Muscle layer of colon (tissue), 2 donors: ENCODE measurements at regions not wholly inside any gene's neighbourhood (a gene's known extent, or its start where the extent isn't known, plus 50 kb on each side); places are given as distances from the start of the nearest gene placed in this dataset.

Experiments
- H3K27ac ChIP-seq: one replicate; pipeline ENCODE4 v1.7.0; 2013; ENCODE audit warnings: low read depth, mild to moderate bottlenecking, low read length, moderate library complexity
- H3K27me3 ChIP-seq, 2 donors: one replicate each; pipeline ENCODE4 v1.7.0; 2013; ENCODE audit warnings: low read length in 2 of 2, mild to moderate bottlenecking in 2 of 2; ENCODE audit not compliant: insufficient read depth in 2 of 2, control insufficient read depth in 1 of 2
- H3K36me3 ChIP-seq: one replicate; pipeline ENCODE4 v1.7.0; 2013; ENCODE audit warnings: mild to moderate bottlenecking, low read length; ENCODE audit not compliant: insufficient read depth
- H3K4me1 ChIP-seq: one replicate; pipeline ENCODE4 v1.7.0; 2013; ENCODE audit warnings: mild to moderate bottlenecking, low read length; ENCODE audit not compliant: insufficient read depth
- H3K4me3 ChIP-seq, 2 donors: one replicate each; pipeline ENCODE4 v1.7.0; 2013; ENCODE audit warnings: low read length in 2 of 2, low read depth in 1 of 2, mild to moderate bottlenecking in 1 of 2, moderate library complexity in 1 of 2
- H3K9ac ChIP-seq: one replicate; pipeline ENCODE4 v1.7.0; 2013; ENCODE audit warnings: low read length
- H3K9me3 ChIP-seq: one replicate; pipeline ENCODE4 v1.7.0; 2013; ENCODE audit warnings: mild to moderate bottlenecking, low read length
- donor health status: abdominal sarcoma.
- donor health status: Adenocarcinoma of cecum.

DNA sequence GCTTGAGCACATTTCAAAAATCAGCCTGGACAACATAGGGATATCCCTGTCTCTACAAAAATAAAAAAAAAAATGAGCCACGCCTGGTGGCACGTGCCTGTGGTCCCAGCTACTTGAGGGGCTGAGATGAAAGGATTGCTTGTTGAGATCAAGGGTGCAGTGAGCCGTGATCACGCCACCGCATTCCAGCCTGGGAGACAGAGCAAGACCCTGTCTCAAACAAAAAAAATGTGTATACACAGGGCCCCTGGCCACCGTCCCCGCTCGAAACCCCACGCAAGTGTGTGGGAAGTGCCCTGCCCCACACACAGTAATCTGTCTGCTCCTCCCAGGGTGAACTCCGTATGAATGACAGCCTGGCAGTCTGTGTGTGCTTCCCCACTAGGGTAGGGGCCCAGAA, 93.0 kb upstream of the RPL38 start:
- Histone ChIP-seq H3K9ac (no peak overlapping the region), H3K27ac (no peak overlapping the region), H3K9me3 (no peaks in the 10 kb centered on the region), H3K4me3 (no peak overlapping the region), H3K4me1 (no peaks in the 10 kb centered on the region), H3K36me3 (no peaks in the 10 kb centered on the region), H3K27me3 (peaks cover 0 to 12% of the 10 kb centered on the region in 2 donors)

GRCh38 chr17:74113326-74113725, 90.2 kb upstream of the RPL38 start:
- Histone ChIP-seq H3K9me3 (no peaks in the 10 kb centered on the region), H3K9ac (no peak overlapping the region), H3K36me3 (no peaks in the 10 kb centered on the region), H3K27me3 (peaks cover 0 to 12% of the 10 kb centered on the region in 2 donors), H3K27ac (no peak overlapping the region), H3K4me3 (no peak overlapping the region), H3K4me1 (no peaks in the 10 kb centered on the region)

DNA sequence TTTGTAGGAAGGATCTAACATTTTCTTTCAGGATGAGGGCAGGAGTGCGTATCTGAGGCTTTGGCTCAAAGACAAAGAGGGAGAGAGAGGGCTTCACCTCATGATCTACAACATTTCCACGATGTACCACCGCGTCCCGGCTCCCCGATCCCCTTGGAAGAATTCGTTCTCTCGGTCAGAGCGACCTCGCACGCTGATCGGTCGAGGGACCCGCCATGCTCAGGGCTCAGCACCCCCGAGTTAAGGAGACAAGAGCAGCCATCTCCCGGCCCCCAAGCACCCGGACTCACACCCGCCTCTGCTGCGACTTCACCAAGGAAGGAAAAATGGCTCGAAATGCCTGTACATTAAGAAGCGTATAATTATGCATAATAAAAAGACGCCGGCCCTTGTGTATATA, 89.5 kb upstream of the RPL38 start:
- Histone ChIP-seq H3K4me1 (no peaks in the 10 kb centered on the region), H3K9ac (no peak overlapping the region), H3K27ac (no peak overlapping the region), H3K4me3 (no peak overlapping the region), H3K27me3 (peaks cover 0 to 12% of the 10 kb centered on the region in 2 donors), H3K36me3 (no peaks in the 10 kb centered on the region), H3K9me3 (no peaks in the 10 kb centered on the region)

DNA sequence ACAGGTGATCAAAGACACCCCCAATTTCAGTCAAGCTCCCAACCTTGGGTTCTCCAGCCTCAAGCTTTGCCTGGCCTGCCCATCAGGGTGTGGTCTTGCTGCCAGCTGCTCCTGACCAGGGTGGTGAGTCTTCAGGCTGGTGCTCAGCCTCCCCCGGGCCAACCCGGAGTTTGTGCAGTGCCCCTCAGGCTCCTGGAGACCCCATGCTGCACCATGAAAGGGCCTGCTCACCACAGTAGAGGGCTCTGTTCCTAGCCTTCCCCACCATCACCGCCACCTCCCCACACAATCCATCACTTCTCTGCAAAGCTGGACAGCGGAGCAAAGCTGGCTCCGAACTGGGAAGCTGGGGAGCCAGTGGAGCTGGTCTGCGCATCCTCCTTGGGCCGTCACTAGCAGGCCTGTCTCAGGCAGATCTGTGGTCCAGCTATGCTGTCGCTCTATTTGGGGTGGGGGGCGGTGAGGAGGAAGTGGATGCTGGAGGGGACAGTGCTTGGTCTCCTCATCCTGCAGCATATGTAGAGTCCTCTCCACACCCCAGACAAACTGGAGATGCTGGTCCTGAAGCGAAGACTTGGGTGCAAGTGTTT, 88.5 kb upstream of the RPL38 start:
- no peak overlapping the region for H3K27ac ChIP-seq
- H3K27me3 ChIP-seq = peaks cover 0 to 12% of the 10 kb centered on the region in 2 donors
- no peaks in the 10 kb centered on the region for H3K4me1 ChIP-seq

DNA sequence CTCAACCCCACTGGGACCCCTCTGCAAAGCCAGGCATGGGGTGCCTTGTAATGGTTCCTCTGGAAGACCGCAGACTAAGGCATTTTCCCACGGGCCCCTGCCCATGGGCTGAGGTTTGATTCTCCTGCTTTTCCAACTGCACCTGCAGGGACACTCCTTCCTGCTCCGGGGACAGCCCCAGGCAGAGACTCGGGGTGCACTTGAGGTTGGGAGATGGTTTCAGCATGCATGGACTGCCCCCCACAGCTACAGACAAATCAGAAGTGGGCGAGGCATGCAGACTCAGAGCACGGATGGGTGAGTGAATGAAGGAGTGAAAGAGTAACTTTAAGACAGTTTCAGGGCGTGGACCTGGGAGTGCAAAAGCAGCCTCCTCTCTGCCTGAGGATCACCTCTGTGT, 87.9 kb upstream of the RPL38 start:
- Histone ChIP-seq H3K36me3 (no peaks in the 10 kb centered on the region), H3K9ac (no peak overlapping the region), H3K27ac (no peak overlapping the region), H3K4me3 (no peak overlapping the region), H3K9me3 (no peaks in the 10 kb centered on the region), H3K27me3 (peaks cover 0 to 12% of the 10 kb centered on the region in 2 donors), H3K4me1 (no peaks in the 10 kb centered on the region)

More for the DNA sequence above, 88.5 kb upstream of the RPL38 start:
- no peaks in the 10 kb centered on the region for H3K9me3 ChIP-seq
- no peak overlapping the region for H3K9ac ChIP-seq
- H3K4me3 ChIP-seq = no peak overlapping the region
- no peaks in the 10 kb centered on the region for H3K36me3 ChIP-seq

DNA sequence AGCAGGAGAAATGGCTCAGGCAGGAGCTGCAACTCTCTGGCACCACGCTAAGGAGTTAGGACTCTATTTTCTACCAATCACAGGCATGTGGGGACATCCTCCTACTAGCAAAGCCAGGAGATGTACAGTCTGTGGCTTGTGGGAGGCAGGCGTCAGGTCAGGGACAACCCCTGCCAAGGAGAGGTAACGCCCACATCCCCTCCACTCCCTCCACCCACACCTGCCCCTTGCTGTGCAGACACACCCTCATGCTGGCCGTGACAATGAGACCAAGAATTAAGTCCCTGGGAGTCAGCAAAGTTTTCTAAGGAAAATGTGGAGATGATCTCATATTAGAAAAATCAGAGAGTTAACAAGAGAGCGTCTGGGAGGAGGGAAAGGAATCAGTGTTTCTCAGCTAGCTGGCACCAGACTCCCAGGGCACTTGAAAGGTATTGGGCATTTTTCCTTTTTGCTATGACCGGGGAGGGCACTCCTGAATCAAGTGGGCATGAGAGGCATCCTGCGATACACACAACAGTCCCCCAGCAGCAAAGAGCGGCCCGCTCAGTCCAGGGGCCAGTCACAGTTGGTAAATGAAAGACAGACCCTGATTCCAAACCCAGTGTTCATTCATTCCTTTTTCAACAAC, 87.3 kb upstream of the RPL38 start:
- H3K9me3 ChIP-seq = no peaks in the 10 kb centered on the region
- no peak overlapping the region for H3K9ac ChIP-seq
- H3K27ac ChIP-seq = no peak overlapping the region
- no peak overlapping the region for H3K4me3 ChIP-seq
- H3K4me1 ChIP-seq = no peaks in the 10 kb centered on the region
- peaks cover 0 to 12% of the 10 kb centered on the region in 2 donors for H3K27me3 ChIP-seq
- no peaks in the 10 kb centered on the region for H3K36me3 ChIP-seq

GRCh38 chr17:74117087-74117698, 86.3 kb upstream of the RPL38 start:
- no peak overlapping the region for H3K9ac ChIP-seq
- no peak overlapping the region for H3K27ac ChIP-seq
- no peaks in the 10 kb centered on the region for H3K4me1 ChIP-seq
- no peaks in the 10 kb centered on the region for H3K36me3 ChIP-seq
- peaks cover 0 to 11% of the 10 kb centered on the region in 2 donors for H3K27me3 ChIP-seq
- no peaks in the 10 kb centered on the region for H3K9me3 ChIP-seq
- no peak overlapping the region for H3K4me3 ChIP-seq

GRCh38 chr17:74117999-74118421, 85.5 kb upstream of the RPL38 start:
- H3K4me3 ChIP-seq = no peak overlapping the region
- no peak overlapping the region for H3K27ac ChIP-seq
- H3K4me1 ChIP-seq = no peaks in the 10 kb centered on the region
- H3K36me3 ChIP-seq = no peaks in the 10 kb centered on the region
- H3K27me3 ChIP-seq = peaks cover 0 to 9% of the 10 kb centered on the region in 2 donors
- H3K9me3 ChIP-seq = no peaks in the 10 kb centered on the region
- H3K9ac ChIP-seq = no peak overlapping the region

GRCh38 chr17:74118504-74118903, 85.0 kb upstream of the RPL38 start:
- no peak overlapping the region for H3K27ac ChIP-seq
- no peak overlapping the region for H3K9ac ChIP-seq
- peaks cover 0 to 8% of the 10 kb centered on the region in 2 donors for H3K27me3 ChIP-seq
- no peaks in the 10 kb centered on the region for H3K4me1 ChIP-seq
- H3K9me3 ChIP-seq = no peaks in the 10 kb centered on the region
- H3K36me3 ChIP-seq = no peaks in the 10 kb centered on the region
- no peak overlapping the region for H3K4me3 ChIP-seq

DNA sequence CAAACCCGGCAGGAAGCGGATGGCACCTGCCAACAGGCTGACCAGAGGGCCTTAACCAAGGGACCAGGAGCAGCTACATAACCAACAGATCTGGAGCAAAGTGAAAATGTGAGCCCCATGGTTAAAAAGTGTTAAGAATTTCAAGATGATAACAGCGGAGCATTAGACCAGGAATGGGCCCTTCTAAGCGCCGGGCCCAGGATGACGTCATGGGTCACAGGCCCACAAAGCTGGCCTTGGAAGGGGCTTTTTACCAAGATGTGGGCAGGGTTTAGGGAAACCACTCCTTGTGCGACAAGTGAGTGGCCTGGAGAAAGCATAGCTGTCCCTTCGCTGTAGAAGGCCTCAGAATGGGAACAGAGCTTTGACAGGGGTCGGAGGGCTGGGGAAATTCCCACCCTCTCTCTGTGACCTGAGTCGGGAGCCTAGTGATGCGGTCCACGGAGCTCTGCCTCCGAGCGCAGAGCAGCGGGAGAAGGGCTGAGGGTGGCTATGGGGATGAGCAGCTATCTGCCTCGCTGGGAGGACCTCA, 84.4 kb upstream of the RPL38 start:
- H3K9ac ChIP-seq = no peak overlapping the region
- no peak overlapping the region for H3K27ac ChIP-seq
- no peaks in the 10 kb centered on the region for H3K9me3 ChIP-seq
- no peaks in the 10 kb centered on the region for H3K4me1 ChIP-seq
- H3K27me3 ChIP-seq = peaks cover 0 to 4% of the 10 kb centered on the region in 2 donors
- H3K36me3 ChIP-seq = no peaks in the 10 kb centered on the region
- no peak overlapping the region for H3K4me3 ChIP-seq

DNA sequence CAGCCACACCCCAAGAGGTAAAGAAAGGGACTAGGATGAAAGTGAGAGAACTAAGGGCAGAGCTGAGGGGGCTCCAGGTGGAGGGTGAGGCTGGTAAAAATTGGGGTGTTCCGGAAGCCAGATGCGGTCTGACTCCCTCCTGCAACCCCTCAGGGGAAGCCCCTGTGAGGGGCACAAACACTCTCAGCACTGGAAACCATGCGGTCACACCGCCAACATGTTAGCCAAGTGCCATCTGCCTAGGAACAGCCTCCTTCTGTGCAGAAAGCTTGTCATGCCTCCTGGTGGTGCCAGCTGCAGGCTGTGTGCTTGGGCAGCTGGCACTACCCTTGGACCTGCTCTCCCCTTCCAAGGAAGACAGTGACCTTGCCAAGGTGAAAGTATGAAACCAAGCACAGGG, 83.5 kb upstream of the RPL38 start:
- Histone ChIP-seq H3K27ac (no peak overlapping the region), H3K9me3 (no peaks in the 10 kb centered on the region), H3K36me3 (no peaks in the 10 kb centered on the region), H3K4me1 (no peaks in the 10 kb centered on the region), H3K27me3 (peaks cover 0 to 4% of the 10 kb centered on the region in 2 donors), H3K4me3 (no peak overlapping the region), H3K9ac (no peak overlapping the region)
